ENCODE measurements at regions not wholly inside any gene's neighbourhood (a gene's known extent, or its start where the extent isn't known, plus 50 kb on each side); places are given as distances from the start of the nearest gene placed in this dataset.
"Not testable (repeated sequence)": the region's sequence is repeated elsewhere in the genome, so short reads cannot be mapped to it uniquely, and the experiment has no call there.

- not testable (repeated sequence) for TF ChIP-seq POLR2A, CTCF (IDR thresholded peaks at IDR 0.05)
These were observed 2684.1 kb upstream of the TPTE start for GRCh38 chr21:7837315-7837714.
